Nucleus accumbens (tissue), 56 donors: ENCODE measurements at regions not wholly inside any gene's neighbourhood (a gene's known extent, or its start where the extent isn't known, plus 50 kb on each side); places are given as distances from the start of the nearest gene placed in this dataset.
"Not testable (repeated sequence)": the region's sequence is repeated elsewhere in the genome, so short reads cannot be mapped to it uniquely, and the experiment has no call there.

Source experiments
- DNase-seq, 56 donors: peaks; one replicate each; lab custom pipeline; 2025; lab: John Stamatoyannopoulos, UW

GRCh38 chr4:97013711-97014110 is 1129.6 kb downstream of the STPG2 start:
- DNase-seq: no peak

- no peak for DNase-seq
Observed at GRCh38 chr4:97015301-97015700, 1128.0 kb downstream of the STPG2 start.

- DNase-seq: no peak
Observed at GRCh38 chr4:97016186-97016907, 1126.9 kb downstream of the STPG2 start.

GRCh38 chr4:97027728-97028410 is 1115.4 kb downstream of the STPG2 start:
- DNase-seq: no peak

GRCh38 chr4:97028785-97029184 is 1114.5 kb downstream of the STPG2 start:
- no peak for DNase-seq

- DNase-seq: not testable (repeated sequence)
Observed at GRCh38 chr4:97037411-97038145, 1105.7 kb downstream of the STPG2 start.

- peak in 1 of 56 donors; percentile 0 for DNase-seq
Observed at GRCh38 chr4:97038146-97038516, 1105.1 kb downstream of the STPG2 start.

GRCh38 chr4:97072666-97073065 is 1070.6 kb downstream of the STPG2 start:
- DNase-seq: no peak

GRCh38 chr4:97073194-97073593 is 1070.1 kb downstream of the STPG2 start:
- no peak for DNase-seq

- DNase-seq: no peak
Observed at GRCh38 chr4:97074531-97074930, 1068.7 kb downstream of the STPG2 start.

- DNase-seq: no peak
Observed at GRCh38 chr4:97081951-97082350, 1061.3 kb downstream of the STPG2 start.

GRCh38 chr4:97097036-97097435 is 1046.2 kb downstream of the STPG2 start:
- not testable (repeated sequence) for DNase-seq

GRCh38 chr4:97101171-97101570 is 1042.1 kb downstream of the STPG2 start:
- not testable (repeated sequence) for DNase-seq

- DNase-seq: no peak
Observed at GRCh38 chr4:97103252-97103651, 1040.0 kb downstream of the STPG2 start.

GRCh38 chr4:97104006-97104405 is 1039.3 kb downstream of the STPG2 start:
- DNase-seq: no peak

- no peak for DNase-seq
Observed at GRCh38 chr4:97104666-97105065, 1038.6 kb downstream of the STPG2 start.

- no peak for DNase-seq
Observed at GRCh38 chr4:97105347-97106099, 1037.8 kb downstream of the STPG2 start.

GRCh38 chr4:97106161-97106560 is 1037.1 kb downstream of the STPG2 start:
- no peak for DNase-seq

- no peak for DNase-seq
Observed at GRCh38 chr4:97110506-97110905, 1032.8 kb downstream of the STPG2 start.

- no peak for DNase-seq
Observed at GRCh38 chr4:97116511-97116910, 1026.8 kb downstream of the STPG2 start.

- no peak for DNase-seq
Observed at GRCh38 chr4:97121493-97121892, 1021.8 kb downstream of the STPG2 start.
